Muscle of arm (tissue), 1 donor: ENCODE measurements at regions not wholly inside any gene's neighbourhood (a gene's known extent, or its start where the extent isn't known, plus 50 kb on each side); places are given as distances from the start of the nearest gene placed in this dataset.

Experiments
- DNase-seq: peaks from one replicate; pipeline ENCODE4 v3.0.0-alpha.2; 2013

DNA sequence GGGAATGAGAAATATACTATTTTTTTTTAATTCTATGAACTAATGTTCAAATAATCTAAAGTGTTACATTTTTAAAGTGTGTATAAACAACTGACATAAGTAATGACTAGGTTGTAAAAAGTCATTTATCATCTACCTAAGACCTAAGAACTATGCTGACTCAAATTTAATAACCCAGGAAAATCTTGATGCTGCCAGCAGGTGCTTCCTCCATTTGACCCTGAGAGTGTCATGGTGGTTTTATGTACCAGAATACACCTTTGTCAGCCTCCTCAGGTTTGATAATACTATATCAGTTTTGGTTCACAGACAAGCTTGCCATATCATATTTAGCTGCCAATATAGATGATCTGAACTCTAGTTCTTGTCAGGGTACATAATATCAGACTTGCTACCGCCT is 1151.2 kb downstream of the PCDH17 start:
- no peak for DNase-seq

- DNase-seq = no peak
These were observed 1161.3 kb downstream of the PCDH17 start for GRCh38 chr13:58792854-58793253.

DNA sequence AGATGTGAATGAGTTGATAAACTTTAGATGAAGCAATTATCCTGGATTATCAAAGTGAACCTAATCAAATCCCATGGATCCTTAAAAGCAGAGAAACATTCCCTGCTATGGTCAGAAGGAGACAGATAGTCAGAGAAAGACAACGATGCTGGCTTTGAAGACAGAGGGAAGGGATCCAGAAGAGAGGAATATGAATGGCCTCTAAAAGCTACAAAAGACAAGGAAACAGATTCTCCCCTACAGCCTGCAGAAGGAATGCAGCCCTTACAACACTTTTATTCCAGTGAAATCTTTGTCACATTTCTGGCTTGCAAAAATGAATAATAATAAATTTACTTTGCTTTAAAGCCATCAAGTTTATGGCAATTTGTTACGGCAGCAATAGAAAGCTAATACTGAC is 1164.2 kb downstream of the PCDH17 start:
- DNase-seq = no peak

- DNase-seq = no peak
These were observed 1173.3 kb downstream of the PCDH17 start for GRCh38 chr13:58804832-58805231.

DNA sequence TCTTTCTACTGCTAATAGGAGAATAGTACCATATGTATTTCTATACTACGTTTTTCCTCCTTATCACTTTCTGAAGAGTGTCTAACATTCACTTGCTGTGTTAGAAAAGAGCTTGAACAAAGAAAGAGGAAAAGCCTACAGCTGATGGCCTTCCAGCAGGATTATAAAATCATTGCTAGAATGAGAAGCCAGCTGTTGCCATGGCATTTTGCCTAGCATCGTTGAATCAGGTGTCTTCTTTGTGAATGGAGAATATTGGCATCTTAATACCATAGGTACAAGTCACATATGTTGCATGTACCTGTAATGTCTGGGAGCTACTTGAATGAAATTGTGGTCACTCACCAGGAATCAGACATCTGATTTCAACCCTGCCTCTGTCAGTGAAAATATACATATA is 1174.9 kb downstream of the PCDH17 start:
- DNase-seq = no peak

DNA sequence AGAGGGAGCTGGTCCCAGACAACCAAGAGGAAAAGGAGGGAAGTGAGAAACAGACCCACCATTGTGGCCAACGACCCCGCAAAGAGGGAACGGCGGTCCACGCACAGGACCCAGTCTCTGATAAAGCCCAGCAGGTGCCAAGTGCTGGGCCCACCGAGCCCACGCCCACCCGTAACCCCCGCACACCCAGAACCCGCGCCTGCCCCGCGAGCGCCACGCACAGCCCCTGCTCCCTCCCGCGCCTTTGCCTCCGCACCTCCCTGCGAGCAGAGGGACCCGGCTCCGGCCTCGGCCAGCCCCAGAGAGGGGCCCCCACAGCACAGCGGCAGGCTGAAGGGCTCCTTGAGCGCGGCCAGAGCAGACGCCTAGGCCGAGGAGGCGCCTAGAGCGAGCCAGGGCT is 1192.2 kb downstream of the PCDH17 start:
- DNase-seq = no peak

GRCh38 chr13:58827904-58828303 is 1196.4 kb downstream of the PCDH17 start:
- no peak for DNase-seq

- no peak for DNase-seq
These were observed 1199.3 kb downstream of the PCDH17 start for GRCh38 chr13:58830841-58831240.

DNA sequence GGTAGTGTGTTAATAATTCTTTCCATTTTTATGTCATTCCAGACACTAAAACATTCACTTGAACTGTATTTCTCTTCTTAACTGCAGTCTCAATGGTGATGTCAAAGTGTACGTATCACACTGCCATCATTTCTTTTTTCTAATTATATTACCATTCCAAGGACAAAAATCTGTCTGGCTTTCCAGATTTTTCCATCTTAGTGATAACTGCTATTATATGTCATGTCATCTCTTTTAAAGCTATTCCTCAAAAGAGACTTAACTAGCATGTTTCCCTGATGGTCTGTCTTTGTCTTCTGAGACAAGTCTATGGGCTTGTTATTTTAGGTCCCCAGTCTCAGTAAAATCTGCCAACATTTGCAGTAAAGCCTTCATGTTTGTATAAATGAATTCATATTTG is 1207.1 kb downstream of the PCDH17 start:
- DNase-seq = no peak

DNA sequence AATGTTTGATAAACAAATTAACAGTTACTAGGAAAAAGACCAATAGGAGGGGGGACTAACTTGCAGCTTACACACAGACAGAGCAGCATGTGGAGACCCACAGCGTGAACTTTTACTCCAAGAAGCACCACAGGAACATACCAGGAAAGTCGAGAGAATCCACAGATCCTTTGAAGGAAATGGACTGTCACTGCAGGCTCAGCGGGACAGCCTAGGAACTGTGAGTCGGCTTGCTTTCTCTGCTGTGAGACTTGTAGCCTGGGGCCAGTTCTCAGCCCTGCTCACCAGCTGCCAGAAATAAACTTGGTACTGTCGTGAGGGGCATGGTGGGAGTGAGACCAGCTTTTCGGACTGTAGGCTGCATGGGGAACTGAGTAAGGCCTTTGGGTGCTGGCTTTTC is 1211.5 kb downstream of the PCDH17 start:
- no peak for DNase-seq

DNA sequence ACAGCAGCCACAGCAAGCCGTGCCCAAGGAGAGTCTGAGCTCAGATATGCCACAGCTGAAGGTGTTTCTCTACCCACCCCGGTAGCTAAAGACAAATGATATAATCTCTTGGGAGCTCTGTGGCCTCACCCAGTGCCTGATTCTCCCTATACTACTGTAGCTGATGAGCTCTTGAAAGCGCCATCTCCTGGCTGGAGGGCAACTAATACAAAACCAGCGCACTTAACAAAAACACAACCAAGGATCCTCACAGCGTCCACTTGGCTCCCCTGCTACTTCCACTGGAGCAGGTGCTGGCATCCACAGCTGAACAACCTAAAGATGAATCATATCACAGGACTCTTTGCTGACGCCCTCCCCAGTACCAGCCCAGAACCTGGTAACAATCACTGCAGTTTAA is 1212.0 kb downstream of the PCDH17 start:
- DNase-seq = no peak

- no peak for DNase-seq
These were observed 1218.6 kb downstream of the PCDH17 start for GRCh38 chr13:58850161-58850560.

DNA sequence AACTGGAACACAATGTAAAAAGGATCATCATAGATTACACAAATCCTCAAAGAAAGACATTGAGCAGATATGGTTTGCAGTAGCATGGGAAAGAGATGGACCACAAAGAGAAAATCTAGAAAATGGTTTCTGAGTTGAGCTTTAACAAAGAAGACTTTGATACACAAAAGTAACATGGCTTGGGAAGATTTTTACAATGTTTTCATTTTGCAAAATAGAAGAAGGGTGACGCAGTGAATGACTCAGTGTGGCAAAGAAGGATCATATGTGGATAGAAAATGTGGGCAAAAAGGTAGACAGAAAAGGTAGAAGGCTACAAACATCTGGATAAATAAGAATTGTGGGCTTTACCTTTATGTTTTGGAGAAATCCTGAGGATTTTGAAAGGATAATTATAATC is 1220.5 kb downstream of the PCDH17 start:
- no peak for DNase-seq

DNA sequence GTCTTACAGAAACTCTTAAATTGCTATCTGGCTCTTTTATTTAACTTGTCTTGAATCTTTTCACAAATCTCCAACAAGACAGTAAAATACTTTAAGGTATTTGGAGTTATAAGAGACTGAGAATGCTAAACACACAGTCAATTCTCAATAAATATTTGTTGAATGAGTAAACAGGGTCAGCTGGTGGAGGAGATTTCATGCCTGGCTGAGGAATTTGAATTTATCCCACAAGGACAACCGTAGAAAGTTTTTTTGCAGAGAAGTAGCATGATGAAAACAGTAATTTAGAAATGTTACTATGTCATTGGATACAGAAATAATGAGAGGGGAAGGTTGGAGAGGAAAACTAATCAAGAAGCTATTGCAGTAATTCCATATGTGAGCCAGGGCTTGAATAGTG is 1223.7 kb downstream of the PCDH17 start:
- DNase-seq = peak; percentile 6

DNA sequence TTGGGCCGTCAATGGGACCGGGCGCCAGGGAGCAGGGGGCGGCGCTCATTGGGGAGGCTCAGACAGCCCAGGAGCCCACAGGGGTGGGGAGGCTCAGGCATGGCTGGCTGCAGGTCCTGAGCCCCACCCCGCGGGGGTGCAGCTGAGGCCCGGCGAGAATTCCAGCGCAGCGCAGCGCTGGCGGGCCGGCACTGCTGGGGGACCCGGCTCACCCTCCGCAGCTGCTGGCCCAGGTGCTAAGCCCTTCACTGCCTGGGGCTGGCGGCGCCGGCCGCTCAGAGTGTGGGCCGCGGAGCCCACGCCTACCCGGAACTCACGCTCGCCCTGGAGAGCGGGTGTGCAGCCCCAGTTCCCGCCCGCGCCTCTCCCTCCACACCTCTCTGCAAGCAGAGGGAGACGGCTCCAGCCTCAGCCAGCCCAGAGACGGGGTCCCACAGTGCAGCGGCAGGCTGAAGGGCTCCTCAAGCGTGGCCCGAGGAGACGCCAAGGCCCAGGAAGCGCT is 1227.4 kb downstream of the PCDH17 start:
- DNase-seq = no peak

GRCh38 chr13:58865286-58865685 is 1233.7 kb downstream of the PCDH17 start:
- DNase-seq = no peak

DNA sequence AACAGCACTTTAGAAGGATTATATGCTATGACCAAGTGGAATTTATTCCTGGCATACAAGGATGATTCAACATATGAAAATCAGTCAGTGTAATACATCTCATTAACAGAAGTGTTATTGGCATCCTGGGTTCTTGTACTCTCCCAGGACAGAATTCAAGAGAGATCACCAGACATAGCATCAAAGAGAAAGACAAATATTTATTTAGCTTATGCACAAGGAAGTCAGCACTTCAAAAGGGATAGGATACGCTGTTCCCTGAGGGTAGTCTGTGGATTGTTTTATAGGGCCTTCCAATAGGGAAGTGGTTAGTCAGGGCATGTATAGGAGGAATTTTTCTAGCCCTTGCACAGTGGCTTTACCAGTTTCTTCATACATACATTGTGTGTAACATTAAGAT is 1238.0 kb downstream of the PCDH17 start:
- DNase-seq = no peak

- no peak for DNase-seq
These were observed 1244.9 kb downstream of the PCDH17 start for GRCh38 chr13:58876473-58876872.

DNA sequence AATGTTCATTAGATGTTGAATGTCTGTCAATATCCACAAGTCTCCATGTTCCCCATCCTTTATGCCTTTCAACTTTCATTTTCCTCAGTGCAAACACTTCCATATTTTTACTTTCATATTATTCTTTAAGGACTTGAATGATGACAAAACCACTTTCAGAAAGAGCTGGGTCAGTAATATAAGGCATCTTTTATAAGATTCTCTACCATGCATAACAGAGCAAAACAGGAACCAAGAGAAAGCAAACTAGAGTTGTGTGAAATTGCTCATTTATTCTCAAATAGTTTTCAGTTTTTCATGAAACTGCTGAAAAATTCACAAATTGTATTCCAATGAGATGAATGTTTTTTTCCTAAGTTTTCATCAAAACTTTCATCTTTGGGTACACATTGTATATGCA is 1247.6 kb downstream of the PCDH17 start:
- no peak for DNase-seq

DNA sequence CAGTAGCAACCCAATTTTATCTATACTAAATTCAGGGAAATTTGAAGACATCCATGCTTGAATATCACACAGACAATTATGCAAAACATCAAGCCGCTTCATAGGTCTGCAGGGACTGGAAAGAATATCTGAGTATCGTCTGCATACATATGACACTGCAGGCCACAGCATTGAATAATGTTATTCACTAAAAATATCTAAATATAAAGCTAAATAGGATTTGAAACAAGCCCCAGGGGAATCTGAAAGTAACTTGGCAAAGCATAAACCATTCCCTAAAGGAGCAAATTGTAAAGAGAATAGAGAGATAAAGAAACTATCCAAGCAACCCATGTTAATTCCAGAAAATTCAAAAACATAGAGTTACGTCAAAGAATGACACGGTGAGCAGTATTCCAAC is 1251.0 kb downstream of the PCDH17 start:
- no peak for DNase-seq

DNA sequence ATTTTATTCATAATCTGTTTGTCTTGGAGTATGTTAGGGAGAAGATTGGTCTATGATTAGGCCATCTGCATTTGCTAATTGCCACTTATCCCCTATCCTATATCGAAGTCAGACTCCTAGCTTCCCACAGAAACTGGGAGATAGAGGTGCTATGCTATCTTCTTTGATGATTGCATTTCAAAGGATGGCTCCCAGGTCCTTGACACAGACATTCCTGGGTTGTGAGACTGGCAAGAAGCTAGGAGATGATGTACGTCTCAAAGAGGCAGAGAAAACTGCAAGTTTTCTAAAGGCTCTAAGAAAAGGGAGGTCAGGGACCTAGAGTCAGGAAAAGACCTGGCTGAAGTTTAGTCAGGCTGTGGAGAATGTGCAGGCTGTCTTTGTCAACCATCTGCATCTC is 1251.9 kb downstream of the PCDH17 start:
- no peak for DNase-seq

DNA sequence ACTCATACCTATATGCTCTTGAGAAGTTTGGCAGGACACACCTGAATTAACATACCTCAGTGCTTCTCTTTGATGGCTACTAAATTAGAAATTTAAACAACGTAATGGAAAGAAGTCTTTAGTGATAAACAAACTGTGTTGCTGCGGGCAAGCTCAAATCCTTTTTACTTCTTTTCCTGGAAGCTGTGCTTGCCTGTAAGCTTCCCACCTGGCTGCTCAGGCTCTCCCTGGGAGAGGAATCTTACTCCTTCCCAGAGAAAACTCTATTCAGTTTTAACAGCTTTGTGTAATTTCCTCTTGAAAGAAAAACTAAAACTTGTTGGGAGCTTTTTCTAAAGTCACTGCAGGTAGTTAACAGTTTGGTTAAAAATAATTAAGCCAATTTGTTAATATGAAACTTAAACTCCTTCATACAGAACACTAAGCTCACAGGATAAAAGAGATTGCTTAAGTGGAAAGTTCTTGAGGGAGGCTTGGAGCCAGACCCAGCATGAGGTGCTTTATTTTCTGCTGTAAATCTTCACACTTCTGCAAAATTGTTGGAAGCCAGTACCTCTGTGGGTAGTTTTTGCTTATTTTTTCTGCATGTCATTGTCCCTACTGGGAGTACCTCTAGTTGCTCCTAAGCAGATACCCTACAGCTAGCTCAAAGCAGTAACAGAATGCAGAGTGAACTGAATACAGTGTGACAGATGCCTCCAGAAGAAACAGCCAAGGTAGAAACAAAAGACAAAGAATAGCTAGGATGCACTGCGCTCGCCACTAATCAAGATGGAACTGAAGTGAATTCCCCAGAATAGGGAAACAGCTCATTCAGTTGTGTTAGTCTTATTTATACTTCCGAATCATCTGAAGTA is 1253.0 kb downstream of the PCDH17 start:
- DNase-seq = no peak

- no peak for DNase-seq
These were observed 1257.9 kb downstream of the PCDH17 start for GRCh38 chr13:58889474-58889873.

- DNase-seq = no peak
These were observed 1261.9 kb downstream of the PCDH17 start for GRCh38 chr13:58893396-58893795.
